HepG2 (cell line): ENCODE measurements at regions not wholly inside any gene's neighbourhood (a gene's known extent, or its start where the extent isn't known, plus 50 kb on each side); places are given as distances from the start of the nearest gene placed in this dataset.

ENCODE experiments used
- ATAC-seq: fragments of 200-7000 bp; cut with Tn5 transposase; 3 replicates; pipeline ENCODE4 v1.9.1; 2020; ENCODE audit warnings: mild to moderate bottlenecking, moderate library complexity
- BruUV-seq: library from RNA; stranded (reverse); fragments of 400-500 nt; replicated peaks from 2 replicates; lab custom pipeline; 2021; lab: Mats Ljungman, UMichigan
- CTCF ChIA-PET: fragments of 300-600 bp; formaldehyde crosslinking; extraction: SDS; loops from one replicate; lab custom pipeline; 2021; ENCODE audit warnings: low total read pairs, inconsistent platforms, low intra/inter-chr PET ratio; lab: Yijun Ruan, JAX
- POLR2A ChIA-PET: fragments of 350-600 bp; sonication (Branson Sonifier 250); formaldehyde crosslinking; loops from one replicate; lab custom pipeline; 2020; ENCODE audit warnings: antibody characterized with exemption, inconsistent platforms; lab: Yijun Ruan, JAX
- DNase-seq: peaks from one replicate; pipeline ENCODE4 v3.0.0-alpha.2; 2015; ENCODE audit warnings: low spot score
- FAIRE-seq: peaks from 3 replicates; lab custom pipeline; 2011; peaks lifted over from hg19 to GRCh38; lab: Jason Lieb, UNC
- H2AFZ ChIP-seq: one replicate; pipeline ENCODE4 v1.6.1; 2011; ENCODE audit warnings: low read length, inconsistent platforms
- H3K27ac ChIP-seq: fragments of 300-600 bp; 3 replicates; pipeline ENCODE4 v1.8.0; 2011; ENCODE audit warnings: mixed run types, mild to moderate bottlenecking, mixed read lengths, low read length, inconsistent platforms; ENCODE audit not compliant: insufficient read depth; ENCODE audit errors: extremely low read length
- H3K27me3 ChIP-seq, 2 experiments: fragments of 200-600 bp in 1 of 2; 2 replicates in 1 of 2; 3 replicates in 1 of 2; pipeline versions ENCODE4 v1.6.0 to v1.8.0; 2011; ENCODE audit warnings: low read length in 2 of 2, mild to moderate bottlenecking in 2 of 2, moderate library complexity in 2 of 2, inconsistent platforms in 1 of 2; ENCODE audit not compliant: insufficient read depth in 2 of 2, control insufficient read depth in 1 of 2
- H3K36me3 ChIP-seq, 2 experiments: fragments of 200-600 bp in 1 of 2; replicated peaks in 1 of 2; 2 replicates in 1 of 2; 3 replicates in 1 of 2; pipeline versions ENCODE4 v1.5.1 to v1.8.0; 2011; ENCODE audit warnings: low read length in 2 of 2, inconsistent platforms in 1 of 2; ENCODE audit not compliant: insufficient read depth in 2 of 2, control insufficient read depth in 1 of 2
- H3K4me1 ChIP-seq: 2 replicates; pipeline ENCODE4 v1.5.1; 2012; ENCODE audit warnings: low read length, inconsistent platforms; ENCODE audit not compliant: insufficient read depth
- H3K4me2 ChIP-seq: 2 replicates; pipeline ENCODE4 v1.6.0; 2011; ENCODE audit warnings: low read depth, low read length, inconsistent platforms
- H3K4me3 ChIP-seq, 3 experiments: fragments of 200-600 bp in 1 of 3; sonication (generic), shearing (Covaris generic) in 1 of 3; replicated peaks in 1 of 3; 2 replicates each; pipeline ENCODE4 v1.5.1; 2011 to 2016; ENCODE audit warnings: low read length in 3 of 3, inconsistent platforms in 2 of 3, low read depth in 2 of 3, mild to moderate bottlenecking in 2 of 3, control low read depth in 1 of 3, mixed read lengths in 1 of 3; ENCODE audit not compliant: insufficient read depth in 1 of 3
- H3K79me2 ChIP-seq: one replicate; pipeline ENCODE4 v1.6.1; 2011; ENCODE audit warnings: low read length, inconsistent platforms; ENCODE audit not compliant: insufficient read depth
- H3K9ac ChIP-seq: 2 replicates; pipeline ENCODE4 v1.6.0; 2011; ENCODE audit warnings: mild to moderate bottlenecking, low read depth, low read length, inconsistent platforms; ENCODE audit not compliant: insufficient read depth
- H3K9me3 ChIP-seq: 2 replicates; pipeline ENCODE4 v1.5.1; 2012; ENCODE audit warnings: mild to moderate bottlenecking, low read length
- H4K20me1 ChIP-seq: 2 replicates; pipeline ENCODE4 v1.6.0; 2011; ENCODE audit warnings: inconsistent platforms, mild to moderate bottlenecking, low read length, moderate library complexity; ENCODE audit not compliant: insufficient read depth
- ELF3 ChIP-seq: IDR thresholded peaks from 2 replicates; pipeline ENCODE4 v1.6.1; 2016; ENCODE audit warnings: missing genetic modification reagents, missing compliant biosample characterization
- GTF3A ChIP-seq: sonication (generic); formaldehyde crosslinking; conservative IDR thresholded peaks from 2 replicates; pipeline ENCODE4 v1.4.0; 2020; ENCODE audit warnings: mild to moderate bottlenecking, missing genetic modification reagents
- HNRNPK ChIP-seq: fragments of 200-400 bp; formaldehyde crosslinking; IDR thresholded peaks from 2 replicates; pipeline ENCODE4 v1.6.1; 2018; ENCODE audit warnings: low read length, low read depth, moderate library complexity, mild to moderate bottlenecking; ENCODE audit not compliant: poor library complexity, severe bottlenecking
- MXI1 ChIP-seq: IDR thresholded peaks from 3 replicates; pipeline ENCODE4 v1.6.1; 2012; ENCODE audit warnings: low read depth, low read length, inconsistent platforms, borderline replicate concordance
- SKIL ChIP-seq: sonication (generic); formaldehyde crosslinking; IDR thresholded peaks from 2 replicates; pipeline ENCODE4 v1.8.0; 2022; ENCODE audit warnings: missing genetic modification reagents, mild to moderate bottlenecking, moderate library complexity, borderline replicate concordance
- SPEN ChIP-seq: sonication (generic); formaldehyde crosslinking; IDR thresholded peaks from 2 replicates; pipeline ENCODE4 v1.5.1; 2020; ENCODE audit warnings: low read depth, mild to moderate bottlenecking, missing genetic modification reagents
- THAP8 ChIP-seq: sonication (generic); formaldehyde crosslinking; IDR thresholded peaks from 2 replicates; pipeline ENCODE4 v1.5.1; 2020; ENCODE audit warnings: missing genetic modification reagents, mild to moderate bottlenecking, borderline replicate concordance
- ZBTB7A ChIP-seq: sonication (generic); formaldehyde crosslinking; IDR thresholded peaks from 2 replicates; pipeline ENCODE4 v1.8.0; 2022; ENCODE audit warnings: mild to moderate bottlenecking, missing genetic modification reagents
- ZNF230 ChIP-seq: sonication (generic); formaldehyde crosslinking; IDR thresholded peaks from 2 replicates; pipeline ENCODE4 v1.4.0; 2020; ENCODE audit warnings: mild to moderate bottlenecking, missing genetic modification reagents
- ZNF318 ChIP-seq: sonication (generic); formaldehyde crosslinking; IDR thresholded peaks from 2 replicates; pipeline ENCODE4 v1.4.0; 2020; ENCODE audit warnings: mild to moderate bottlenecking, missing genetic modification reagents
- ZNF33A ChIP-seq: sonication (generic); formaldehyde crosslinking; IDR thresholded peaks from 2 replicates; pipeline ENCODE4 v1.5.1; 2020; ENCODE audit warnings: missing genetic modification reagents, mild to moderate bottlenecking, moderate library complexity, borderline replicate concordance
- WGBS: methylation state at CpG from one replicate; pipeline ENCODE4 v1.1.6; 2017; ENCODE audit warnings: low lambda C conversion rate; 5-methylcytosine and 5-hydroxymethylcytosine counted together
- in situ Hi-C: cut with HindIII; loops from 2 replicates; pipeline ENCODE4 v1.10.0; 2017; ENCODE audit warnings: low pct_unique_long_range_greater_than_20kb; ENCODE audit not compliant: extremely low pct_ligation_motif_present
- intact Hi-C: fragments of 100-400 bp; cut with micrococcal nuclease; formaldehyde crosslinking; loops from one replicate; pipeline ENCODE4 v1.10.0; 2022; ENCODE audit not compliant: unreplicated experiment

- H3K36me3 ChIP-seq: no peaks in the 10 kb centered on the region
- peaks cover 28% of the 10 kb centered on the region for H3K4me1 ChIP-seq
- peaks cover 0 to 4% of the 10 kb centered on the region in 2 experiments; a peak in 1 of 5 replicates for H3K27me3 ChIP-seq
- no peaks in the 10 kb centered on the region for H3K79me2 ChIP-seq
- H2AFZ ChIP-seq: peak overlapping the region; percentile 70
- ATAC-seq (no peak), DNase-seq (no peak), FAIRE-seq (no peak)
- peaks cover 12% of the 10 kb centered on the region for H3K9me3 ChIP-seq
- peak overlapping the region in 2 of 3 experiments; percentile 54 to 76; a peak in 2 of 6 replicates for H3K4me3 ChIP-seq
- no TSS peak for BruUV-seq
- ChIA-PET POLR2A (interaction anchor here (1.0 to 1.7 kb wide), 4 partner anchors 8 to 100 kb away, joined by 3 to 7 read pairs (median 5); no protein-coding TSS in a partner anchor), CTCF (interaction anchor here (1.0 to 1.4 kb wide), 4 partner anchors 13 to 875 kb away, joined by 3 to 7 read pairs (median 4); no protein-coding TSS in a partner anchor)
- peak overlapping the region; percentile 100 for H3K4me2 ChIP-seq
- in situ Hi-C loops (loop anchor here (5.0 to 25.0 kb wide), 3 partner anchors 377 to 872 kb away; partner anchors contain the start of gene FOXN3), intact Hi-C loops (loop anchor here (1.0 to 5.0 kb wide), 8 partner anchors 97 to 875 kb away; no protein-coding TSS in a partner anchor)
- peak overlapping the region; percentile 100 for H3K27ac ChIP-seq
- no peaks in the 10 kb centered on the region for H4K20me1 ChIP-seq
- WGBS: 41% methylated on average over 6 of the region's 6 CpGs
- peak overlapping the region; percentile 99 for H3K9ac ChIP-seq
- TF ChIP-seq THAP8 (peak; percentile 48; the same call in 1 of the 2 replicates), ELF3 (CRISPR knock-in tag) (0 out of 2 replicates have a peak, but pooled peaks have one; percentile 1), HNRNPK (no peak), SPEN (no peak), ZBTB7A (CRISPR knock-in tag) (no peak), ZNF230 (no peak), MXI1 (no peak), GTF3A (no peak), SKIL (CRISPR knock-in tag) (0 out of 2 replicates have a peak, but pooled peaks have one; percentile 1), ZNF33A (0 out of 2 replicates have a peak, but pooled peaks have one; percentile 51), ZNF318 (no peak)
These were observed 215.6 kb downstream of the TTC8 start for GRCh38 chr14:89040080-89040459.
